Right ventricle myocardium superior (tissue), 1 donor: ENCODE measurements at regions not wholly inside any gene's neighbourhood (a gene's known extent, or its start where the extent isn't known, plus 50 kb on each side); places are given as distances from the start of the nearest gene placed in this dataset.

Experiments
- ATAC-seq: fragments of 200-7000 bp; cut with Tn5 transposase; one replicate; pipeline ENCODE4 v1.9.1; 2020; ENCODE audit warnings: mild to moderate bottlenecking; ENCODE audit not compliant: poor library complexity
- DNase-seq: peaks from one replicate; pipeline ENCODE4 v3.0.0-alpha.2; 2020
- intact Hi-C: fragments of 100-400 bp; cut with DNase I; formaldehyde crosslinking; loops from one replicate; pipeline ENCODE4 v1.11.2; 2022
- donor health status: DM: no; HTN: yes; CAD: no; lungs with severe emphysema.

GRCh38 chr5:167950126-167950721, 341.2 kb upstream of the WWC1 start:
- intact Hi-C loops = no loop called here
- ATAC-seq (no peak), DNase-seq (no peak)

GRCh38 chr5:167951116-167951515, 340.3 kb upstream of the WWC1 start:
- intact Hi-C loops = no loop called here
- DNase-seq = no peak
- no peak for ATAC-seq

GRCh38 chr5:167952278-167952995, 339.0 kb upstream of the WWC1 start:
- DNase-seq = peak; percentile 44
- intact Hi-C loops = no loop called here
- ATAC-seq = peak; percentile 56

GRCh38 chr5:167953151-167953798, 338.2 kb upstream of the WWC1 start:
- intact Hi-C loops = no loop called here
- DNase-seq (no peak), ATAC-seq (peak; percentile 21)

GRCh38 chr5:167961731-167962130, 329.7 kb upstream of the WWC1 start:
- intact Hi-C loops = no loop called here

GRCh38 chr5:167964529-167964928, 326.9 kb upstream of the WWC1 start:
- ATAC-seq (no peak), DNase-seq (no peak)
- intact Hi-C loops = no loop called here

More at GRCh38 chr5:167961731-167962130, 329.7 kb upstream of the WWC1 start:
- ATAC-seq = peak; percentile 12
- DNase-seq = no peak

- DNase-seq (no peak), ATAC-seq (no peak)
- intact Hi-C loops = no loop called here
These were observed 325.7 kb upstream of the WWC1 start for GRCh38 chr5:167965710-167966109.

- intact Hi-C loops = no loop called here
- ATAC-seq (no peak), DNase-seq (no peak)
These were observed 324.5 kb upstream of the WWC1 start for GRCh38 chr5:167966979-167967378.

- DNase-seq (no peak), ATAC-seq (no peak)
- intact Hi-C loops = no loop called here
These were observed 323.8 kb upstream of the WWC1 start for GRCh38 chr5:167967494-167968177.

GRCh38 chr5:167968837-167969236, 322.6 kb upstream of the WWC1 start:
- intact Hi-C loops = no loop called here
- DNase-seq = no peak
- ATAC-seq = no peak

- ATAC-seq = no peak
- no peak for DNase-seq
- intact Hi-C loops = no loop called here
These were observed 321.4 kb upstream of the WWC1 start for GRCh38 chr5:167969998-167970397.

GRCh38 chr5:167971706-167972105, 319.7 kb upstream of the WWC1 start:
- no peak for DNase-seq
- intact Hi-C loops = no loop called here
- ATAC-seq = peak; percentile 44

- DNase-seq = no peak
- intact Hi-C loops = no loop called here
- ATAC-seq = no peak
These were observed 318.3 kb upstream of the WWC1 start for GRCh38 chr5:167973126-167973525.

GRCh38 chr5:167984951-167985350, 306.5 kb upstream of the WWC1 start:
- DNase-seq = no peak
- intact Hi-C loops = no loop called here
- ATAC-seq = no peak

- intact Hi-C loops = no loop called here
- no peak for ATAC-seq
- no peak for DNase-seq
These were observed 306.1 kb upstream of the WWC1 start for GRCh38 chr5:167985373-167985772.

- DNase-seq = no peak
- peak; percentile 69 for ATAC-seq
- intact Hi-C loops = no loop called here
These were observed 303.8 kb upstream of the WWC1 start for GRCh38 chr5:167987490-167988280.

- intact Hi-C loops = no loop called here
- ATAC-seq (no peak), DNase-seq (no peak)
These were observed 298.6 kb upstream of the WWC1 start for GRCh38 chr5:167992868-167993267.

GRCh38 chr5:167993771-167994170, 297.7 kb upstream of the WWC1 start:
- DNase-seq = no peak
- intact Hi-C loops = no loop called here

More at GRCh38 chr5:167993771-167994170, 297.7 kb upstream of the WWC1 start:
- peak; percentile 11 for ATAC-seq
